H9 (cell line): ENCODE measurements at regions not wholly inside any gene's neighbourhood (a gene's known extent, or its start where the extent isn't known, plus 50 kb on each side); places are given as distances from the start of the nearest gene placed in this dataset.

ENCODE experiments used
- DNase-seq: peaks from one replicate; pipeline ENCODE4 v3.0.0-alpha.2; 2017
- H2AFZ ChIP-seq: one replicate; pipeline ENCODE4 v1.6.1; 2013; ENCODE audit warnings: mild to moderate bottlenecking, low read length, control low read depth, moderate library complexity
- H2AK5ac ChIP-seq: 2 replicates; pipeline ENCODE4 v1.6.1; 2013; ENCODE audit warnings: low read length, control low read depth, mixed read lengths; ENCODE audit not compliant: insufficient read length
- H2BK120ac ChIP-seq: one replicate; pipeline ENCODE4 v1.6.1; 2013; ENCODE audit warnings: low read depth, mild to moderate bottlenecking, low read length, control low read depth, inconsistent platforms; ENCODE audit not compliant: poor library complexity, severe bottlenecking
- H2BK12ac ChIP-seq: 2 replicates; pipeline ENCODE4 v1.6.1; 2013; ENCODE audit warnings: low read length, control low read depth, mixed read lengths, low read depth; ENCODE audit not compliant: insufficient read length
- H2BK15ac ChIP-seq: 2 replicates; pipeline ENCODE4 v1.6.1; 2013; ENCODE audit warnings: low read depth, low read length, control low read depth
- H2BK20ac ChIP-seq: one replicate; pipeline ENCODE4 v1.6.1; 2013; ENCODE audit warnings: low read depth, mild to moderate bottlenecking, low read length, control low read depth, inconsistent platforms; ENCODE audit not compliant: poor library complexity, severe bottlenecking
- H2BK5ac ChIP-seq: 2 replicates; pipeline ENCODE4 v1.6.1; 2013; ENCODE audit warnings: low read length, control low read depth, mixed read lengths; ENCODE audit not compliant: insufficient read length
- H3K14ac ChIP-seq: 2 replicates; pipeline ENCODE4 v1.6.1; 2013; ENCODE audit warnings: low read length, control low read depth; ENCODE audit not compliant: insufficient read depth
- H3K18ac ChIP-seq: 2 replicates; pipeline ENCODE4 v1.6.1; 2013; ENCODE audit warnings: low read depth, mild to moderate bottlenecking, mixed read lengths, low read length, control low read depth; ENCODE audit not compliant: insufficient read length
- H3K23ac ChIP-seq: 2 replicates; pipeline ENCODE4 v1.6.1; 2013; ENCODE audit warnings: low read length, control low read depth, mixed read lengths, low read depth; ENCODE audit not compliant: insufficient read length
- H3K23me2 ChIP-seq: 2 replicates; pipeline ENCODE4 v1.6.1; 2013; ENCODE audit warnings: low read depth, mild to moderate bottlenecking, mixed read lengths, low read length, control low read depth; ENCODE audit not compliant: insufficient read length, poor library complexity, severe bottlenecking
- H3K27ac ChIP-seq: 2 replicates; pipeline ENCODE4 v1.5.1; 2013; ENCODE audit warnings: low read length, control low read depth, mixed read lengths, low read depth; ENCODE audit not compliant: insufficient read length
- H3K27me3 ChIP-seq: 2 replicates; pipeline ENCODE4 v1.6.1; 2013; ENCODE audit warnings: low read length, control low read depth, inconsistent platforms; ENCODE audit not compliant: insufficient read depth
- H3K4ac ChIP-seq: 2 replicates; pipeline ENCODE4 v1.6.1; 2013; ENCODE audit warnings: low read depth, mild to moderate bottlenecking, control low read depth, inconsistent platforms, low read length, moderate library complexity
- H3K4me1 ChIP-seq: 2 replicates; pipeline ENCODE4 v1.6.1; 2013; ENCODE audit warnings: low read length, control low read depth, inconsistent platforms; ENCODE audit not compliant: insufficient read depth
- H3K4me2 ChIP-seq: 2 replicates; pipeline ENCODE4 v1.6.1; 2013; ENCODE audit warnings: low read length, control low read depth, mixed read lengths; ENCODE audit not compliant: insufficient read length, insufficient read depth
- H3K56ac ChIP-seq: 2 replicates; pipeline ENCODE4 v1.6.1; 2013; ENCODE audit warnings: low read depth, mild to moderate bottlenecking, mixed read lengths, low read length, control low read depth; ENCODE audit not compliant: insufficient read length
- H3K79me1 ChIP-seq: 2 replicates; pipeline ENCODE4 v1.6.1; 2013; ENCODE audit warnings: low read depth, mild to moderate bottlenecking, moderate library complexity, low read length, control low read depth, inconsistent platforms; ENCODE audit not compliant: insufficient read depth, poor library complexity, severe bottlenecking
- H3K79me2 ChIP-seq: 2 replicates; pipeline ENCODE4 v1.6.1; 2013; ENCODE audit warnings: low read length, control low read depth, inconsistent platforms; ENCODE audit not compliant: insufficient read depth
- H3K9ac ChIP-seq: 2 replicates; pipeline ENCODE4 v1.6.1; 2013; ENCODE audit warnings: low read length, control low read depth, mixed read lengths; ENCODE audit not compliant: insufficient read length; ENCODE audit errors: extremely low read depth
- H3K9me3 ChIP-seq: one replicate; pipeline ENCODE4 v1.6.1; 2013; ENCODE audit warnings: low read depth, low read length, inconsistent platforms; ENCODE audit not compliant: control insufficient read depth
- H3T11ph ChIP-seq: one replicate; pipeline ENCODE4 v1.6.1; 2013; ENCODE audit warnings: mild to moderate bottlenecking, low read length, control low read depth, inconsistent platforms
- H4K20me1 ChIP-seq: one replicate; pipeline ENCODE4 v1.6.1; 2013; ENCODE audit not compliant: control insufficient read depth, insufficient read length, insufficient read depth
- H4K5ac ChIP-seq: 2 replicates; pipeline ENCODE4 v1.6.1; 2013; ENCODE audit warnings: low read depth, mild to moderate bottlenecking, mixed read lengths, low read length, control low read depth; ENCODE audit not compliant: insufficient read length
- H4K8ac ChIP-seq: replicated peaks from 2 replicates; pipeline ENCODE4 v1.6.1; 2013; ENCODE audit warnings: low read length, control low read depth, mixed read lengths, low read depth; ENCODE audit not compliant: insufficient read length
- H4K91ac ChIP-seq: 2 replicates; pipeline ENCODE4 v1.6.1; 2013; ENCODE audit warnings: low read depth, mild to moderate bottlenecking, moderate library complexity, mixed read lengths, low read length, control low read depth; ENCODE audit not compliant: insufficient read length
- H3K27ac Mint-ChIP-seq, 3 experiments: 2 replicates in 2 of 3; 3 replicates in 1 of 3; pipeline ENCODE4 v1.8.0; 2020 to 2021; ENCODE audit warnings: mixed read lengths in 3 of 3, mild to moderate bottlenecking in 1 of 3, moderate library complexity in 1 of 3
- H3K27me3 Mint-ChIP-seq: 2 replicates; pipeline ENCODE4 v1.8.0; 2021; ENCODE audit warnings: low read depth, mild to moderate bottlenecking, moderate library complexity, mixed read lengths
- H3K36me3 Mint-ChIP-seq, 3 experiments: 2 replicates in 2 of 3; 3 replicates in 1 of 3; pipeline ENCODE4 v1.8.0; 2020 to 2021; ENCODE audit warnings: low read depth in 3 of 3, mixed read lengths in 3 of 3; ENCODE audit not compliant: insufficient read depth in 1 of 3
- H3K4me1 Mint-ChIP-seq, 2 experiments: 2 replicates each; pipeline ENCODE4 v1.8.0; 2020; ENCODE audit warnings: mixed read lengths in 2 of 2
- H3K4me3 Mint-ChIP-seq, 2 experiments: 2 replicates in 1 of 2; 3 replicates in 1 of 2; pipeline ENCODE4 v1.8.0; 2020 to 2021; ENCODE audit warnings: mild to moderate bottlenecking in 2 of 2, mixed read lengths in 2 of 2, moderate library complexity in 1 of 2
- H3K9me3 Mint-ChIP-seq, 2 experiments: 2 replicates in 1 of 2; 3 replicates in 1 of 2; pipeline ENCODE4 v1.8.0; 2020; ENCODE audit warnings: mild to moderate bottlenecking in 2 of 2, mixed read lengths in 2 of 2, moderate library complexity in 1 of 2
- CTCF ChIP-seq: fragments of 200-600 bp; sonication (generic); conservative IDR thresholded peaks from 3 replicates; pipeline ENCODE4 v1.8.0; 2021; ENCODE audit warnings: antibody characterized with exemption, mild to moderate bottlenecking
- WGBS: extraction: QIAGEN DNeasy Blood & Tissue Kit; methylation state at CpG from one replicate; pipeline ENCODE4 v1.1.7; 2013; ENCODE audit warnings: missing lambda C conversion rate, low lambda C conversion rate, mixed read lengths; ENCODE audit not compliant: insufficient read length; ENCODE audit errors: extremely low coverage; 5-methylcytosine and 5-hydroxymethylcytosine counted together

- H3K23me2 ChIP-seq: no peaks in the 10 kb centered on the region
These were observed 169.1 kb upstream of the ARHGEF26 start for GRCh38 chr3:153952091-153952490.

More at GRCh38 chr3:153952091-153952490, 169.1 kb upstream of the ARHGEF26 start:
- no peaks in the 10 kb centered on the region; the same call in 1 of the 2 replicates for H3K4me1 ChIP-seq
- H4K5ac ChIP-seq: no peak overlapping the region
- no peak overlapping the region for H3K23ac ChIP-seq
- Mint-ChIP-seq H3K4me3 (no peak overlapping the region), H3K36me3 (no peaks in the 10 kb centered on the region), H3K4me1 (peaks cover 6% of the 10 kb centered on the region in 2 experiments), H3K27me3 (no peaks in the 10 kb centered on the region), H3K27ac (no peak overlapping the region), H3K9me3 (no peaks in the 10 kb centered on the region)
- no peak for TF ChIP-seq CTCF
- H3K9ac ChIP-seq: no peak overlapping the region
- no peak overlapping the region for H3K27ac ChIP-seq
- no peak overlapping the region for H4K8ac ChIP-seq
- H2BK120ac ChIP-seq: no peak overlapping the region
- no peak overlapping the region for H2BK12ac ChIP-seq
- no peak overlapping the region for H2AK5ac ChIP-seq
- no peak overlapping the region for H3K4ac ChIP-seq
- H3K79me2 ChIP-seq: no peaks in the 10 kb centered on the region
- H2BK15ac ChIP-seq: no peak overlapping the region
- H3K56ac ChIP-seq: no peak overlapping the region
- no peaks in the 10 kb centered on the region for H3K9me3 ChIP-seq
- no peak overlapping the region for H3T11ph ChIP-seq
- H4K20me1 ChIP-seq: peaks cover 2% of the 10 kb centered on the region
- no CpG with 5 or more reads among the region's 7 CpGs for WGBS
- H2AFZ ChIP-seq: no peak overlapping the region
- no peak overlapping the region for H3K4me2 ChIP-seq
- no peak overlapping the region for H2BK5ac ChIP-seq
- H3K14ac ChIP-seq: no peak overlapping the region
- no peaks in the 10 kb centered on the region for H3K27me3 ChIP-seq
- H3K79me1 ChIP-seq: no peaks in the 10 kb centered on the region
- no peak overlapping the region for H2BK20ac ChIP-seq
- H3K18ac ChIP-seq: no peak overlapping the region
- no peak for DNase-seq
- no peak overlapping the region for H4K91ac ChIP-seq
